ENCODE measurements at regions not wholly inside any gene's neighbourhood (a gene's known extent, or its start where the extent isn't known, plus 50 kb on each side); places are given as distances from the start of the nearest gene placed in this dataset.

DNA sequence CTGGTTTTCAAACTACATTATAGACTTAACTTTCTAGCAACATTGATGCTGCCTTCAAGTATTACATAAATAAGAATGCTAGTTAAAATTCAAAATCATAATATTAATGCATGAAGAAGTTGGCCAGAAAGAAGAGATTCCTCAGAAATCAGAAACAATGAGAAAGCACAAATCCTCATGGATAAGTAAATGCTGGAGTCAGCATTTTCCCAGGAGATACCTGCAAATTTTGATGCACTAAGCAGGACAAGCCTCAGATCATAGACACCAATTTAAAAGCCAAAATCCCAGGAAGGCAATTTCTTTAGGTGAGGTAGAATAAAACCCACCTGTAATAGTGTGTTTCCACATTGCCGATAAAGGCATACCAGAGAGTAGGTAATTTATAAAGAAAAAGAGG lies 305.2 kb upstream of the TBX18 start:
- Histone ChIP-seq H3K4ac (ENCODE audit: low read depth, low read length) (no peak overlapping the region), H3K36me3 (ENCODE audit: control insufficient read depth, insufficient read depth, low read length) (no peaks in the 10 kb centered on the region), H4K20me1 (ENCODE audit: insufficient read depth, low read length) (no peaks in the 10 kb centered on the region), H2BK5ac (ENCODE audit: low read depth, low read length, poor library complexity, severe bottlenecking) (no peak overlapping the region), H2BK120ac (ENCODE audit: low read depth, low read length) (no peak overlapping the region), H3K56ac (ENCODE audit: extremely low read depth, insufficient read depth, low read length) (no peak overlapping the region), H2AK9ac (replicated peaks; ENCODE audit: low read depth, low read length, poor library complexity) (no peak overlapping the region), H2BK20ac (ENCODE audit: low read depth, low read length) (no peak overlapping the region), H2AFZ (replicated peaks; ENCODE audit: low read length, poor library complexity) (no peak overlapping the region), H4K5ac (ENCODE audit: low read depth, low read length) (no peak overlapping the region), H4K8ac (ENCODE audit: low read depth in 2 of 2, low read length in 2 of 2) (no peak overlapping the region), H3K4me1 (ENCODE audit: control insufficient read depth, insufficient read depth, low read length) (no peaks in the 10 kb centered on the region), H3K9me3 (ENCODE audit: control insufficient read depth, insufficient read depth, low read length) (no peaks in the 10 kb centered on the region), H3K4me2 (ENCODE audit: low read depth, low read length) (no peak overlapping the region), H3K27ac (ENCODE audit: insufficient read depth, low read length) (no peak overlapping the region), H4K91ac (ENCODE audit: insufficient read depth, low read depth, low read length) (no peak overlapping the region), H3K9me1 (ENCODE audit: insufficient read depth, low read length) (no peaks in the 10 kb centered on the region), H3K27me3 (ENCODE audit: control insufficient read depth, insufficient read depth, low read length) (no peaks in the 10 kb centered on the region), H2BK15ac (ENCODE audit: low read depth, low read length) (no peak overlapping the region), H3K14ac (replicated peaks; ENCODE audit: low read depth, low read length) (no peak overlapping the region), H3K18ac (ENCODE audit: low read depth, low read length) (no peak overlapping the region), H3K23ac (ENCODE audit: low read depth, low read length) (no peak overlapping the region), H3K79me1 (ENCODE audit: low read depth in 1 of 2, low read length in 2 of 2) (no peaks in the 10 kb centered on the region), H3K4me3 (ENCODE audit: insufficient read depth, low read depth, low read length) (no peak overlapping the region), H3K9ac (ENCODE audit: low read depth, low read length) (no peak overlapping the region), H2AK5ac (ENCODE audit: low read depth, low read length) (no peak overlapping the region)
- POLR2A ChIA-PET (ENCODE audit: unreplicated experiment) = no interaction called here
- dilution Hi-C loops (cut with HindIII; ENCODE audit: low sequenced_read_pairs, unreplicated experiment) (no loop called here), intact Hi-C loops (cut with micrococcal nuclease) (loop anchor here (10.0 kb wide), 1 partner anchor 225 kb away; no protein-coding TSS in a partner anchor), in situ Hi-C loops (cut with MboI; ENCODE audit: low sequenced_read_pairs) (no loop called here)
- TF ChIP-seq POLR2A (IDR thresholded peaks at IDR 0.05; ENCODE audit: low read depth, low read length) = no peak
- no peak for TF ChIP-seq RCOR1 (IDR thresholded peaks at IDR 0.05; ENCODE audit: insufficient replicate concordance, low read length)
- peak; percentile 90 for TF ChIP-seq MAFK (IDR thresholded peaks at IDR 0.05; ENCODE audit: low read depth, low read length)
- no peak for TF ChIP-seq FOS (IDR thresholded peaks at IDR 0.05; ENCODE audit: low read depth, low read length)
- DNase-seq (no peak), ATAC-seq (ENCODE audit: low read depth) (no peak)
- WGBS, 2 experiments (ENCODE audit: extremely low coverage in 2 of 2, insufficient read length in 1 of 2) = no CpG with 5 or more reads among the region's 1 CpG
- BruUV-seq (replicated peaks) = no TSS peak
- CTCF ChIA-PET = no interaction called here

Measured in IMR-90 (cell line).